Bronchial epithelial cell (primary cell): ENCODE measurements at regions not wholly inside any gene's neighbourhood (a gene's known extent, or its start where the extent isn't known, plus 50 kb on each side); places are given as distances from the start of the nearest gene placed in this dataset.

Source experiments
- DNase-seq: peaks from one replicate; pipeline ENCODE4 v3.0.0-alpha.2; 2010; ENCODE audit warnings: low read depth
- FAIRE-seq: peaks from 2 replicates; lab custom pipeline; 2011; peaks lifted over from hg19 to GRCh38; lab: Jason Lieb, UNC
- H3K27me3 ChIP-seq: 2 replicates; pipeline ENCODE4 v1.5.1; 2011; ENCODE audit warnings: low read length; ENCODE audit not compliant: control insufficient read depth, insufficient read depth
- H3K36me3 ChIP-seq: 2 replicates; pipeline ENCODE4 v1.5.1; 2011; ENCODE audit warnings: low read length; ENCODE audit not compliant: control insufficient read depth, insufficient read depth
- H3K4me3 ChIP-seq: 2 replicates; pipeline ENCODE4 v1.5.1; 2011; ENCODE audit warnings: mild to moderate bottlenecking, low read depth, low read length, control low read depth
- CTCF ChIP-seq: IDR thresholded peaks from 2 replicates; pipeline ENCODE4 v1.5.1; 2011; ENCODE audit warnings: mild to moderate bottlenecking, moderate library complexity, low read length, control low read depth, inconsistent platforms; ENCODE audit not compliant: insufficient read depth, severe bottlenecking

GRCh38 chr4:82140422-82140821, 233.4 kb downstream of the HNRNPD start:
- no peak overlapping the region for H3K4me3 ChIP-seq
- no peaks in the 10 kb centered on the region for H3K27me3 ChIP-seq
- no peaks in the 10 kb centered on the region for H3K36me3 ChIP-seq
- no peak for DNase-seq
- no peak for FAIRE-seq
- no peak for TF ChIP-seq CTCF

GRCh38 chr4:82139287-82139686, 234.5 kb downstream of the HNRNPD start:
- DNase-seq (no peak), FAIRE-seq (no peak)
- H3K36me3 ChIP-seq, result no peaks in the 10 kb centered on the region
- H3K4me3 ChIP-seq, result no peak overlapping the region
- no peak for TF ChIP-seq CTCF
- H3K27me3 ChIP-seq, result no peaks in the 10 kb centered on the region

- FAIRE-seq (no peak), DNase-seq (peak; percentile 17)
- no peak for TF ChIP-seq CTCF
- no peaks in the 10 kb centered on the region for H3K27me3 ChIP-seq
- H3K4me3 ChIP-seq, result no peak overlapping the region
- no peaks in the 10 kb centered on the region for H3K36me3 ChIP-seq
These were observed 235.4 kb downstream of the HNRNPD start for GRCh38 chr4:82138374-82138773.

GRCh38 chr4:82136161-82136801, 237.5 kb downstream of the HNRNPD start:
- FAIRE-seq (no peak), DNase-seq (no peak)
- Histone ChIP-seq H3K4me3 (no peak overlapping the region), H3K36me3 (no peaks in the 10 kb centered on the region), H3K27me3 (no peaks in the 10 kb centered on the region)
- no peak for TF ChIP-seq CTCF

GRCh38 chr4:82128355-82128754, 245.4 kb downstream of the HNRNPD start:
- FAIRE-seq (peak; percentile 28), DNase-seq (no peak)
- no peaks in the 10 kb centered on the region for H3K36me3 ChIP-seq
- H3K4me3 ChIP-seq, result no peak overlapping the region
- H3K27me3 ChIP-seq, result no peaks in the 10 kb centered on the region
- no peak for TF ChIP-seq CTCF

GRCh38 chr4:82126512-82127040, 247.2 kb downstream of the HNRNPD start:
- H3K36me3 ChIP-seq, result no peaks in the 10 kb centered on the region
- no peak overlapping the region for H3K4me3 ChIP-seq
- FAIRE-seq (no peak), DNase-seq (no peak)
- no peak for TF ChIP-seq CTCF
- H3K27me3 ChIP-seq, result peaks cover 2% of the 10 kb centered on the region
